Lung (tissue), 11 donors: ENCODE measurements at regions not wholly inside any gene's neighbourhood (a gene's known extent, or its start where the extent isn't known, plus 50 kb on each side); places are given as distances from the start of the nearest gene placed in this dataset.

Source experiments
- ATAC-seq: fragments of 200-7000 bp; cut with Tn5 transposase; one replicate; pipeline ENCODE4 v1.9.1; 2020; ENCODE audit warnings: moderate number of reproducible peaks; ENCODE audit not compliant: insufficient read depth, low FRiP score
- DNase-seq, 3 donors: peaks; one replicate each; pipeline ENCODE4 v3.0.0-alpha.2; 2013 to 2017
- H3K27ac ChIP-seq, 2 donors: one replicate each; pipeline ENCODE4 v1.5.1; 2013; ENCODE audit warnings: mild to moderate bottlenecking in 2 of 2, moderate library complexity in 2 of 2, control low read depth in 1 of 2, inconsistent platforms in 1 of 2, low read depth in 1 of 2, low read length in 1 of 2
- H3K27me3 ChIP-seq, 3 donors: one replicate each; pipeline ENCODE4 v1.5.1; 2013; ENCODE audit warnings: low read length in 2 of 3; ENCODE audit not compliant: control insufficient read depth in 3 of 3, insufficient read depth in 3 of 3
- H3K36me3 ChIP-seq, 4 donors: one replicate each; pipeline ENCODE4 v1.5.1; 2013; ENCODE audit warnings: low read length in 4 of 4, mild to moderate bottlenecking in 1 of 4, moderate library complexity in 1 of 4; ENCODE audit not compliant: control insufficient read depth in 4 of 4, insufficient read depth in 4 of 4
- H3K4me1 ChIP-seq, 5 donors: one replicate each; pipeline ENCODE4 v1.5.1; 2013; ENCODE audit warnings: low read length in 5 of 5, mild to moderate bottlenecking in 2 of 5, moderate library complexity in 1 of 5; ENCODE audit not compliant: control insufficient read depth in 5 of 5, insufficient read depth in 5 of 5
- H3K4me3 ChIP-seq: one replicate; pipeline ENCODE4 v1.5.1; 2013; ENCODE audit warnings: mild to moderate bottlenecking, control low read depth, moderate library complexity
- H3K9ac ChIP-seq, 2 donors: one replicate each; pipeline ENCODE4 v1.5.1; 2013; ENCODE audit warnings: low read length in 2 of 2, control low read depth in 1 of 2; ENCODE audit not compliant: insufficient read depth in 1 of 2
- H3K9me3 ChIP-seq, 4 donors: one replicate each; pipeline ENCODE4 v1.5.1; 2013; ENCODE audit warnings: low read length in 3 of 4, mild to moderate bottlenecking in 1 of 4, moderate library complexity in 1 of 4; ENCODE audit not compliant: control insufficient read depth in 4 of 4, insufficient read depth in 3 of 4
- CTCF ChIP-seq: IDR thresholded peaks from 2 replicates; pipeline ENCODE4 v1.5.1; 2012; ENCODE audit warnings: mild to moderate bottlenecking; ENCODE audit errors: control extremely low read depth, extremely low read depth
- WGBS, 2 donors: extraction: QIAGEN DNeasy Blood & Tissue Kit; methylation state at CpG; one replicate each; pipeline ENCODE4 v1.1.7; 2013; 5-methylcytosine and 5-hydroxymethylcytosine counted together
- donor health status: control.
- donor health status: control.
- donor health status: Bipolar disorder and iron deficiency.
- donor health status: healthy.
- donor health status: DM: yes; HTN: yes; CAD: no.

GRCh38 chr10:83953589-83953988 is 185.7 kb upstream of the GHITM start:
- DNase-seq (no peak), ATAC-seq (no peak)
- no peak for TF ChIP-seq CTCF
- Histone ChIP-seq H3K4me3 (no peak overlapping the region), H3K4me1 (no peaks in the 10 kb centered on the region), H3K9me3 (peaks cover 0 to 2% (median under 1%) of the 10 kb centered on the region in 4 donors), H3K36me3 (no peaks in the 10 kb centered on the region), H3K27me3 (no peaks in the 10 kb centered on the region), H3K9ac (no peak overlapping the region), H3K27ac (no peak overlapping the region)
- WGBS, 2 donors: 58 to 68% methylated on average over 2 of the region's 2 CpGs

GRCh38 chr10:83954193-83954799 is 185.0 kb upstream of the GHITM start:
- DNase-seq: no peak
- H3K27me3 ChIP-seq: no peaks in the 10 kb centered on the region
- H3K9me3 ChIP-seq: peaks cover 0 to 2% (median under 1%) of the 10 kb centered on the region in 4 donors
- ATAC-seq: no peak
- H3K4me3 ChIP-seq: no peak overlapping the region
- no peaks in the 10 kb centered on the region for H3K4me1 ChIP-seq
- H3K27ac ChIP-seq: no peak overlapping the region
- no peaks in the 10 kb centered on the region for H3K36me3 ChIP-seq
- no peak overlapping the region for H3K9ac ChIP-seq
- 51 to 65% methylated on average over 4 of the region's 4 CpGs for WGBS, 2 donors
- TF ChIP-seq CTCF: no peak

- TF ChIP-seq CTCF: no peak
- no peak for ATAC-seq
- DNase-seq: no peak
- Histone ChIP-seq H3K9ac (no peak overlapping the region), H3K4me3 (no peak overlapping the region), H3K4me1 (no peaks in the 10 kb centered on the region), H3K36me3 (no peaks in the 10 kb centered on the region), H3K27ac (no peak overlapping the region), H3K9me3 (peaks cover 0 to 2% (median under 1%) of the 10 kb centered on the region in 4 donors), H3K27me3 (no peaks in the 10 kb centered on the region)
- WGBS, 2 donors: 70 to 82% methylated on average over 2 of the region's 2 CpGs
Observed at GRCh38 chr10:83955406-83955805, 183.9 kb upstream of the GHITM start.
